DOHH2 (cell line): ENCODE measurements at regions not wholly inside any gene's neighbourhood (a gene's known extent, or its start where the extent isn't known, plus 50 kb on each side); places are given as distances from the start of the nearest gene placed in this dataset.

Source experiments
- CTCF ChIP-seq: fragments of 200-600 bp; sonication (generic); IDR thresholded peaks from one replicate; pipeline ENCODE4 v1.5.1; 2014; ENCODE audit warnings: antibody characterized with exemption, mild to moderate bottlenecking, low read depth, low read length; ENCODE audit not compliant: poor library complexity, severe bottlenecking
- EZH2phosphoT487 ChIP-seq: fragments of 200-600 bp; sonication (generic); IDR thresholded peaks from 2 replicates; pipeline ENCODE4 v1.6.1; 2017; ENCODE audit warnings: borderline replicate concordance, mild to moderate bottlenecking, antibody characterized with exemption, low read length, moderate library complexity, mixed read lengths

- TF ChIP-seq CTCF (peak; percentile 10), EZH2phosphoT487 (no peak)
Observed at GRCh38 chr12:46131732-46132469, 136.9 kb downstream of the SLC38A1 start.
